GM19324 (cell line): ENCODE measurements at regions not wholly inside any gene's neighbourhood (a gene's known extent, or its start where the extent isn't known, plus 50 kb on each side); places are given as distances from the start of the nearest gene placed in this dataset.

ENCODE experiments used
- ATAC-seq: cut with Tn5 transposase; IDR thresholded peaks from one replicate; pipeline ENCODE4 v1.9.1; 2021; ENCODE audit warnings: mild to moderate bottlenecking, moderate library complexity; ENCODE audit not compliant: unreplicated experiment, low FRiP score

- ATAC-seq = no peak
Measured at GRCh38 chr13:56902276-56902675, 238.4 kb upstream of the PRR20A start.

GRCh38 chr13:56903710-56904282, 236.9 kb upstream of the PRR20A start:
- no peak for ATAC-seq

- ATAC-seq = no peak
Measured at GRCh38 chr13:56906909-56907308, 233.8 kb upstream of the PRR20A start.

- ATAC-seq = no peak
Measured at GRCh38 chr13:56907766-56908165, 233.0 kb upstream of the PRR20A start.

GRCh38 chr13:56909896-56910600, 230.7 kb upstream of the PRR20A start:
- ATAC-seq = no peak

GRCh38 chr13:56917966-56918365, 222.8 kb upstream of the PRR20A start:
- ATAC-seq = no peak

- no peak for ATAC-seq
Measured at GRCh38 chr13:56923626-56924140, 217.0 kb upstream of the PRR20A start.

GRCh38 chr13:56924401-56924800, 216.3 kb upstream of the PRR20A start:
- ATAC-seq = no peak

- no peak for ATAC-seq
Measured at GRCh38 chr13:56932104-56932503, 208.6 kb upstream of the PRR20A start.

GRCh38 chr13:56953965-56954364, 186.8 kb upstream of the PRR20A start:
- ATAC-seq = no peak

- ATAC-seq = no peak
Measured at GRCh38 chr13:56975647-56976046, 165.1 kb upstream of the PRR20A start.

GRCh38 chr13:56980856-56981255, 159.9 kb upstream of the PRR20A start:
- no peak for ATAC-seq

GRCh38 chr13:56986121-56986520, 154.6 kb upstream of the PRR20A start:
- no peak for ATAC-seq

GRCh38 chr13:56988543-56988942, 152.2 kb upstream of the PRR20A start:
- no peak for ATAC-seq

GRCh38 chr13:57003682-57004081, 137.0 kb upstream of the PRR20A start:
- ATAC-seq = no peak

- ATAC-seq = no peak
Measured at GRCh38 chr13:57017357-57017756, 123.4 kb upstream of the PRR20A start.

GRCh38 chr13:57018915-57019314, 121.8 kb upstream of the PRR20A start:
- no peak for ATAC-seq

- ATAC-seq = no peak
Measured at GRCh38 chr13:57030671-57031070, 110.0 kb upstream of the PRR20A start.

GRCh38 chr13:57036290-57036689, 104.4 kb upstream of the PRR20A start:
- ATAC-seq = no peak

- ATAC-seq = no peak
Measured at GRCh38 chr13:57044910-57045309, 95.8 kb upstream of the PRR20A start.

- ATAC-seq = no peak
Measured at GRCh38 chr13:57045826-57046546, 94.7 kb upstream of the PRR20A start.
